Lung (tissue), 11 donors: ENCODE measurements at regions not wholly inside any gene's neighbourhood (a gene's known extent, or its start where the extent isn't known, plus 50 kb on each side); places are given as distances from the start of the nearest gene placed in this dataset.

Experiments used
- ATAC-seq: fragments of 200-7000 bp; cut with Tn5 transposase; one replicate; pipeline ENCODE4 v1.9.1; 2020; ENCODE audit warnings: moderate number of reproducible peaks; ENCODE audit not compliant: insufficient read depth, low FRiP score
- DNase-seq, 3 donors: peaks; one replicate each; pipeline ENCODE4 v3.0.0-alpha.2; 2013 to 2017
- H3K27ac ChIP-seq, 2 donors: one replicate each; pipeline ENCODE4 v1.5.1; 2013; ENCODE audit warnings: mild to moderate bottlenecking in 2 of 2, moderate library complexity in 2 of 2, control low read depth in 1 of 2, inconsistent platforms in 1 of 2, low read depth in 1 of 2, low read length in 1 of 2
- H3K27me3 ChIP-seq, 3 donors: one replicate each; pipeline ENCODE4 v1.5.1; 2013; ENCODE audit warnings: low read length in 2 of 3; ENCODE audit not compliant: control insufficient read depth in 3 of 3, insufficient read depth in 3 of 3
- H3K36me3 ChIP-seq, 4 donors: one replicate each; pipeline ENCODE4 v1.5.1; 2013; ENCODE audit warnings: low read length in 4 of 4, mild to moderate bottlenecking in 1 of 4, moderate library complexity in 1 of 4; ENCODE audit not compliant: control insufficient read depth in 4 of 4, insufficient read depth in 4 of 4
- H3K4me1 ChIP-seq, 5 donors: one replicate each; pipeline ENCODE4 v1.5.1; 2013; ENCODE audit warnings: low read length in 5 of 5, mild to moderate bottlenecking in 2 of 5, moderate library complexity in 1 of 5; ENCODE audit not compliant: control insufficient read depth in 5 of 5, insufficient read depth in 5 of 5
- H3K4me3 ChIP-seq: one replicate; pipeline ENCODE4 v1.5.1; 2013; ENCODE audit warnings: mild to moderate bottlenecking, control low read depth, moderate library complexity
- H3K9ac ChIP-seq, 2 donors: one replicate each; pipeline ENCODE4 v1.5.1; 2013; ENCODE audit warnings: low read length in 2 of 2, control low read depth in 1 of 2; ENCODE audit not compliant: insufficient read depth in 1 of 2
- H3K9me3 ChIP-seq, 4 donors: one replicate each; pipeline ENCODE4 v1.5.1; 2013; ENCODE audit warnings: low read length in 3 of 4, mild to moderate bottlenecking in 1 of 4, moderate library complexity in 1 of 4; ENCODE audit not compliant: control insufficient read depth in 4 of 4, insufficient read depth in 3 of 4
- CTCF ChIP-seq: IDR thresholded peaks from 2 replicates; pipeline ENCODE4 v1.5.1; 2012; ENCODE audit warnings: mild to moderate bottlenecking; ENCODE audit errors: control extremely low read depth, extremely low read depth
- WGBS, 2 donors: extraction: QIAGEN DNeasy Blood & Tissue Kit; methylation state at CpG; one replicate each; pipeline ENCODE4 v1.1.7; 2013; 5-methylcytosine and 5-hydroxymethylcytosine counted together
- donor health status: control.
- donor health status: control.
- donor health status: Bipolar disorder and iron deficiency.
- donor health status: healthy.
- donor health status: DM: yes; HTN: yes; CAD: no.

- TF ChIP-seq CTCF, result no peak
- Histone ChIP-seq H3K27ac (no peak overlapping the region), H3K4me1 (no peaks in the 10 kb centered on the region), H3K4me3 (no peak overlapping the region), H3K27me3 (no peaks in the 10 kb centered on the region), H3K9me3 (no peaks in the 10 kb centered on the region), H3K36me3 (no peaks in the 10 kb centered on the region), H3K9ac (no peak overlapping the region)
- ATAC-seq (no peak), DNase-seq (no peak)
Observed at GRCh38 chr5:87640902-87641301, 228.2 kb upstream of the CCNH start.

- 92 to 93% methylated on average over 1 of the region's 1 CpG for WGBS, 2 donors
- no peak overlapping the region for H3K4me3 ChIP-seq
- ATAC-seq, result no peak
- H3K36me3 ChIP-seq, result no peaks in the 10 kb centered on the region
- no peak overlapping the region for H3K9ac ChIP-seq
- H3K4me1 ChIP-seq, result no peaks in the 10 kb centered on the region
- no peak overlapping the region for H3K27ac ChIP-seq
- TF ChIP-seq CTCF, result no peak
- no peak for DNase-seq
- H3K9me3 ChIP-seq, result no peaks in the 10 kb centered on the region
- H3K27me3 ChIP-seq, result no peaks in the 10 kb centered on the region
Observed at GRCh38 chr5:87627363-87627762, 214.6 kb upstream of the CCNH start.

- H3K27ac ChIP-seq, result no peak overlapping the region
- no peaks in the 10 kb centered on the region for H3K27me3 ChIP-seq
- DNase-seq (no peak), ATAC-seq (no peak)
- 55 to 61% methylated on average over 1 of the region's 1 CpG for WGBS, 2 donors
- TF ChIP-seq CTCF, result no peak
- no peaks in the 10 kb centered on the region for H3K36me3 ChIP-seq
- H3K4me1 ChIP-seq, result no peaks in the 10 kb centered on the region
- H3K9ac ChIP-seq, result no peak overlapping the region
- H3K9me3 ChIP-seq, result no peaks in the 10 kb centered on the region
- no peak overlapping the region for H3K4me3 ChIP-seq
Observed at GRCh38 chr5:87608385-87608784, 195.7 kb upstream of the CCNH start.

GRCh38 chr5:87605663-87606062 is 192.9 kb upstream of the CCNH start:
- no peak for ATAC-seq

More at GRCh38 chr5:87605663-87606062, 192.9 kb upstream of the CCNH start:
- Histone ChIP-seq H3K36me3 (no peaks in the 10 kb centered on the region), H3K27me3 (no peaks in the 10 kb centered on the region), H3K9me3 (peaks cover 0 to 7% (median under 1%) of the 10 kb centered on the region in 4 donors), H3K27ac (no peak overlapping the region), H3K4me3 (no peak overlapping the region), H3K4me1 (no peaks in the 10 kb centered on the region), H3K9ac (no peak overlapping the region)
- no peak for DNase-seq
- WGBS, 2 donors, result 82 to 85% methylated on average over 2 of the region's 2 CpGs
- no peak for TF ChIP-seq CTCF
